WTC11 (cell line): ENCODE measurements at regions not wholly inside any gene's neighbourhood (a gene's known extent, or its start where the extent isn't known, plus 50 kb on each side); places are given as distances from the start of the nearest gene placed in this dataset.

Experiments
- CTCF ChIP-seq: fragments of 200-600 bp; IDR thresholded peaks from 2 replicates; pipeline ENCODE4 v1.8.0; 2022; ENCODE audit warnings: antibody characterized with exemption
- TF ChIP-seq, protein P1 (sequence below): sonication (generic); formaldehyde crosslinking; IDR thresholded peaks from 2 replicates; pipeline ENCODE4 v1.8.0; 2023; ENCODE audit warnings: missing genetic modification reagents

DNA sequence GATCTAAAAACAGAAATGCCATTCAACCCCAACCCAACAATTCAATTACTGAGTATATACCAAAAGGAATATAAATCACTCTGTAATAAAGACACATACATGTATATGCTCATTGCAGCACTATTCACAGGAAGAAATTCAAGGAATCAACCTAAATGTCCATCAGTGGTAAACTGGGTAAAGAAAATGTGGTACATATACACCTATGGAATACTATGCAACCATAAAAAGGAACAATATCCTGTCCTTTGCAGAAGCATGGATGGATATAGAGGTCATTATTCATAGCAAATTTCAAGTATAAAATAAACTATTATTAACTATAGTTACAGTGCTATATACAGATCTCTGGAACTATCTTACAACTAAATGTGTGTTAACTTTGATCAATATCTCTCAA lies 599.3 kb downstream of the CDH11 start:
- no peak for TF ChIP-seq CTCF
- TF ChIP-seq, protein P1, sequence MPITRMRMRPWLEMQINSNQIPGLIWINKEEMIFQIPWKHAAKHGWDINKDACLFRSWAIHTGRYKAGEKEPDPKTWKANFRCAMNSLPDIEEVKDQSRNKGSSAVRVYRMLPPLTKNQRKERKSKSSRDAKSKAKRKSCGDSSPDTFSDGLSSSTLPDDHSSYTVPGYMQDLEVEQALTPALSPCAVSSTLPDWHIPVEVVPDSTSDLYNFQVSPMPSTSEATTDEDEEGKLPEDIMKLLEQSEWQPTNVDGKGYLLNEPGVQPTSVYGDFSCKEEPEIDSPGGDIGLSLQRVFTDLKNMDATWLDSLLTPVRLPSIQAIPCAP (CRISPR knock-in tag): no peak
